Fibroblast of villous mesenchyme (primary cell): ENCODE measurements at regions not wholly inside any gene's neighbourhood (a gene's known extent, or its start where the extent isn't known, plus 50 kb on each side); places are given as distances from the start of the nearest gene placed in this dataset.
"Not testable (repeated sequence)": the region's sequence is repeated elsewhere in the genome, so short reads cannot be mapped to it uniquely, and the experiment has no call there.

Experiments
- DNase-seq: peaks from one replicate; pipeline ENCODE4 v3.0.0-alpha.2; 2010; ENCODE audit warnings: low read depth
- H3K4me3 ChIP-seq: 2 replicates; pipeline ENCODE4 v1.5.1; 2011; ENCODE audit warnings: low read depth, mild to moderate bottlenecking, low read length
- TF ChIP-seq, protein P1 (sequence below): IDR thresholded peaks from 2 replicates; pipeline ENCODE4 v1.5.1; 2012; ENCODE audit warnings: low read depth, mild to moderate bottlenecking, low read length; ENCODE audit not compliant: insufficient read depth

DNA sequence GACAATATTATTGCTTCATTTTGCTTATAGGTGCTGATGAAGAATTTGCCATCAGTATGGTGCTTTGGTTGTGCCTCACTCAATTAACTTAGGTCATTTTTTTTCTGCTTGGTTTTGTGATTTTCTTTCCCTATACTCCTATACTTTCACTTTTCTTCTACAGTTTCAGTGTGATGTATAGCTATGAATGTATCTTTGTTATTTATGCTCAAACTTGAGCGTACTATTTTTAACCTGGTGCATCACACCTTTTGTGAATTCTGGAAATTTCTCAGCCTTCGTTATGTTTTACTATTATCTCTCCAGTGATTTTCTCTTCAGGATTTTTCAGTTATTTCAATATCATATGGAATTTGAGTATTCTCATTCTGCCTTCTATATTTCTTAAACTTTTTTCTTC is 2035.3 kb upstream of the LRRTM1 start:
- TF ChIP-seq, protein P1, sequence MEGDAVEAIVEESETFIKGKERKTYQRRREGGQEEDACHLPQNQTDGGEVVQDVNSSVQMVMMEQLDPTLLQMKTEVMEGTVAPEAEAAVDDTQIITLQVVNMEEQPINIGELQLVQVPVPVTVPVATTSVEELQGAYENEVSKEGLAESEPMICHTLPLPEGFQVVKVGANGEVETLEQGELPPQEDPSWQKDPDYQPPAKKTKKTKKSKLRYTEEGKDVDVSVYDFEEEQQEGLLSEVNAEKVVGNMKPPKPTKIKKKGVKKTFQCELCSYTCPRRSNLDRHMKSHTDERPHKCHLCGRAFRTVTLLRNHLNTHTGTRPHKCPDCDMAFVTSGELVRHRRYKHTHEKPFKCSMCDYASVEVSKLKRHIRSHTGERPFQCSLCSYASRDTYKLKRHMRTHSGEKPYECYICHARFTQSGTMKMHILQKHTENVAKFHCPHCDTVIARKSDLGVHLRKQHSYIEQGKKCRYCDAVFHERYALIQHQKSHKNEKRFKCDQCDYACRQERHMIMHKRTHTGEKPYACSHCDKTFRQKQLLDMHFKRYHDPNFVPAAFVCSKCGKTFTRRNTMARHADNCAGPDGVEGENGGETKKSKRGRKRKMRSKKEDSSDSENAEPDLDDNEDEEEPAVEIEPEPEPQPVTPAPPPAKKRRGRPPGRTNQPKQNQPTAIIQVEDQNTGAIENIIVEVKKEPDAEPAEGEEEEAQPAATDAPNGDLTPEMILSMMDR: no peak
- no peak for DNase-seq
- H3K4me3 ChIP-seq: no peak overlapping the region

DNA sequence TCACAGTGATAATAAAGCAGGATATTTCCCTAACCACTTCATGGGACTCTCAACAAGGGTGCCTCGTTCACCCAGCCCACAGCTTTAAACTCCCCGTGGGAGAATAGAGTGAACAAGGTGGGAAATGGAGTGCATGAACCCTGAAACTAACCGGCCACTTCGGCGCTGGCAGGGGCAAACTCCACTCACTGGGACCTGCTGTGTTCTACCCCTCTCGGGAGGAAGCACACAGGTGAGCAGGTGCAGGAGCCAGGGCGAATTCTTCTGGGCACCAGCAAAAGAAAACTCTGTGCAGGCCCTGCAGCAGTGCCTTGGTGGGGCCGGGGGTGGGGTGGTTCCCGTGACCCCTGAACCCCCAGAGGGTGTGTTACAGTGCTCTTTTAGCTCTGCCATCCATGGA is 2029.1 kb upstream of the LRRTM1 start:
- TF ChIP-seq, protein P1: no peak
- H3K4me3 ChIP-seq: no peak overlapping the region
- DNase-seq: no peak

DNA sequence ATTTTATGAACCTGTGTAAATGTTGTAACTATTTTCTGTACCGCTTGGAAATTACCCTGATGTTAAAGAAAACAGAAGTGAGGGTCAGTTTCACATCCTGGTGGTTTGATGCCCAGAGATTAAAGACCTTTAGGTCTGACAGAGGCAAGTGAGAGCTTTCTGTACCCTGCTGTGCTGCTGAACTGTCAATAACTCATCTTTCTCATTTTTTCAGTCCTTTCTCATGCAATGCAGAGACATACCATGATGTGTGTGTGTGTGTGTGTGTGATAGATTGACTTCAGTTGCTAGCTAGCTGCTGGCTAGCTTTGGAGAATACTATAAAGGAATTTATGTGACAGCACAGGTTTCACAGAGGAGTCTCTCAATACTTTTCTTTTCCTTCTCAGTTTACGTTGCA is 2025.6 kb upstream of the LRRTM1 start:
- no peak overlapping the region for H3K4me3 ChIP-seq
- no peak for DNase-seq
- TF ChIP-seq, protein P1: no peak

DNA sequence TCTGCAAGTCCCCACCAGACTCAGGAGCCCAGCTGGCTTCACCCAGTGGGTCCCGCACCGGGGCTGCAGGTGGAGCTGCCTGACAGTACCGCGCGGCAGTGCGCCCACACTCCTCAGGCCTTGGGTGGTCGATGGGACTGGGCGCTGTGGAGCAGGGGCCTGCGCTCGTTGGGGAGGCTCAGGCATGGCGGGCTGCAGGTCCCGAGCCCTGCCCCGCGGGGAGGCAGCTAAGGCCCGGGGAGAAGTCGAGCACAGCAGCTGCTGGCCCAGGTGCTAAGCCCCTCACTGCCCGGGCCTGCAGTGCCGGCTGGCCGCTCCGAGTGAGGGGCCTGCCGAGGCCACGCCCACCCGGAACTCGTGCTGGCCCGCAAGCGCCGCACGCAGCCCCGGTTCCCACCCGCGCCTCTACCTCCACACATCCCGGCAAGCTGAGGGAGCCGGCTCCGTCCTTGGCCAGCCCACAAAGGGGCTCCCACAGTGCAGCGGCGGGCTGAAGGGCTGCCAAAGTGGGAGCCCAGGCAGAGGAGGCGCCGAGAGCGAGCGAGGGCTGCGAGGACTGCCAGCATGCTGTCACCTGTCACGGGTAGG is 2021.7 kb upstream of the LRRTM1 start:
- not testable (repeated sequence) for DNase-seq, H3K4me3 ChIP-seq

DNA sequence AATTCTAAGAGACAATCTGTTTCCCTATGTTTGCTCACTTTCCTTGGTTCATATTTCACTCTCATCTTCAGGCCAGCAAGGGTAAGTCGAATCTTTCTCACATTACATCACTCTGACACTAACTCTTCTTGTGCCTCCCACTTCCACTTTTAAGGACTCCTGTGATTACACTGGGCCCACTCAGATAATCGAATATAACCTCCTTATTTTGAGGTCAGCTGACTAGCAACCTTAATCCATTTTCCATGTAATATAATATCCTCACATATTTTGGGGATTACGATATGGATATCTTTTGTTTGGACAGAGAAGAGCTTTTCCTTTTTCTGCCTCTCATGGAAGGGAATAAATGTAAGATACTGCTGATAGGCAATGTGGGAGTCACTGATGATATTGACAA is 2015.7 kb upstream of the LRRTM1 start:
- no peak for DNase-seq
- no peak overlapping the region for H3K4me3 ChIP-seq
- TF ChIP-seq, protein P1: no peak

DNA sequence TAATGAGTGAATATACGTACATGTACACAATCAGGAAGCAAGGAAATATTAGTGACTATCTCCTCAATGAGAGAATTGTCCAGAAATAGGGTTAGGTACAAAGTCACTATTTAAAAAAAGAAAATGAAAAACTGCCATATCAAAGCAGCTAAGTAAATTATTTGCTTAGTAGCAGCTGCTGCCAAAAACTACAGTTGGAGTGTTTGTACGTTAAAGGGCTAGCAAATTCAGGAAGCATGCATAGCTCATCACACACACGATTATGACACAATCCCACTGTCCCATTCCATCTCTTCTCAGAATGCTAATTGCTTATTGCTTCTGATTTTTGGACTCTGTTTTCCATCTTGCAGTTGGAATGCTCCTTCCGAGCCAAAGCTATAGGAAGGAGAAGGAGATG is 2012.5 kb upstream of the LRRTM1 start:
- H3K4me3 ChIP-seq: no peak overlapping the region
- TF ChIP-seq, protein P1: no peak
- DNase-seq: no peak

DNA sequence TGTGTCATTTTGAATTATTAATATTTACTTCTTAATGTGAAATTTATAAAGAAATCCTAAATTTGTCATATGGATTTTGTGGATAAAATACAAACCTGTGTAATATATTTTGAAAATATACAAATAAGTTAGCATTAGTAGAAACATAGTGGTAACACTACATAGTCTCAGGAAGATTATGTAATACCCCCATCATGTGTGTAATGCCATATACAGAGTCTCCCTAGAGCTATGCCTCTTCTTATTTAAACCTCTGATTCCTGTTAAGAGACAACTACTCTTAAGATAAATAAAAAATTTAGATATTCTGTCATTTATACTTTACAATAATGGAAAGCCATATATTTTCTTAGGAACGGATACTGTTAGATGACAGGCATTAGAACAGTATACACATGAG is 2012.0 kb upstream of the LRRTM1 start:
- DNase-seq: no peak
- TF ChIP-seq, protein P1: no peak
- H3K4me3 ChIP-seq: no peak overlapping the region
